Skeletal muscle satellite cell (primary cell): ENCODE measurements at regions not wholly inside any gene's neighbourhood (a gene's known extent, or its start where the extent isn't known, plus 50 kb on each side); places are given as distances from the start of the nearest gene placed in this dataset.

ENCODE experiments used
- H3K27me3 ChIP-seq: 2 replicates; pipeline ENCODE4 v1.7.0; 2013; ENCODE audit warnings: low read length; ENCODE audit not compliant: control insufficient read depth, insufficient read depth
- H3K36me3 ChIP-seq: 2 replicates; pipeline ENCODE4 v1.7.0; 2013; ENCODE audit warnings: mild to moderate bottlenecking, control low read depth, low read length; ENCODE audit not compliant: insufficient read depth
- H3K4me1 ChIP-seq: 2 replicates; pipeline ENCODE4 v1.7.0; 2013; ENCODE audit warnings: low read length; ENCODE audit not compliant: control insufficient read depth, insufficient read depth
- H3K4me2 ChIP-seq: 2 replicates; pipeline ENCODE4 v1.7.0; 2013; ENCODE audit warnings: mild to moderate bottlenecking, low read length
- H3K4me3 ChIP-seq: 2 replicates; pipeline ENCODE4 v1.7.0; 2013; ENCODE audit warnings: low read length
- H3K9ac ChIP-seq: 2 replicates; pipeline ENCODE4 v1.7.0; 2013; ENCODE audit warnings: mild to moderate bottlenecking, low read depth, low read length, moderate library complexity
- H3K9me3 ChIP-seq: replicated peaks from 2 replicates; pipeline ENCODE4 v1.7.0; 2013; ENCODE audit warnings: mild to moderate bottlenecking, control low read depth, low read length

DNA sequence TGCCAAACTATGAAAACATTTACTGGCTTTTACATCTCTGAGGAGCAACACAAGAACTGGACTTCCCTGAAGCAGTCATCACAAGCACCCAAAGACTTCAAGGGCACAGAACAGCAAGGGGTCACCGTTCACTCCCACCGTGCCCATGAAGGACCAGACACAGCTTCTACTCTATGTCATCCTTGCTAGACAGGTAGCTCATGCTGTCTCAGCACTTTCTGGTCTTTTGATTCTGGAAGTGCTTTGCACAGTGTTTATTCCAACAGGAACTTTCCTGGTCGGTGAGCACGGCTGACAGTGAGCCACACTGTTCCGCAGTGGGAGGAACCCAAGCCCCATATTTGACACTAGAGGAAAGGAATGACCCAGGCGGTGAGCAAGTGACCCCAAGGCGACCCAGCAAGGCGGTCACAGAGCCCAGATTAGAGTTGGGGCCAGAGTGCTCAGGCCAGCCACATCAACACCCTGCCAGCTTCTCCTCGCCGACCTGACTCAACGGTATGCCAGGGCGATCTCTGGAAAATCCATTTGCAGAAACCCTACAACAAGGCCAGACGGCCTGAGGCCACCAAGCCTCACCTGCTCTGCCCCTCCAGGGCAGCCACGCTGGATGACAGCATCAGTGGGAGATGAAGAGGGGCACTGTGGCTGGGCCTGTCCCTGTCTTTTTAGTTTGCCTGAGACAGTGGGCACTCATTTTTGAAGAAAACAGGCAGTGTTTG lies 318.6 kb downstream of the TCERG1L start:
- Histone ChIP-seq H3K4me2 (no peak overlapping the region), H3K36me3 (no peaks in the 10 kb centered on the region), H3K9ac (no peak overlapping the region), H3K4me1 (no peaks in the 10 kb centered on the region), H3K27me3 (no peaks in the 10 kb centered on the region), H3K9me3 (peaks cover 19% of the 10 kb centered on the region), H3K4me3 (no peak overlapping the region)

- H3K9ac ChIP-seq: no peak overlapping the region
- no peaks in the 10 kb centered on the region for H3K27me3 ChIP-seq
- H3K9me3 ChIP-seq: peaks cover 23% of the 10 kb centered on the region
- no peaks in the 10 kb centered on the region for H3K36me3 ChIP-seq
- H3K4me1 ChIP-seq: no peaks in the 10 kb centered on the region
- no peak overlapping the region for H3K4me3 ChIP-seq
- H3K4me2 ChIP-seq: no peak overlapping the region
Observed at GRCh38 chr10:130993612-130994011, 317.9 kb downstream of the TCERG1L start.

- peaks cover 29% of the 10 kb centered on the region for H3K9me3 ChIP-seq
- no peak overlapping the region for H3K4me3 ChIP-seq
- H3K27me3 ChIP-seq: no peaks in the 10 kb centered on the region
- H3K4me1 ChIP-seq: no peaks in the 10 kb centered on the region
- H3K9ac ChIP-seq: no peak overlapping the region
- H3K36me3 ChIP-seq: no peaks in the 10 kb centered on the region
- no peak overlapping the region for H3K4me2 ChIP-seq
Observed at GRCh38 chr10:130994191-130994590, 317.3 kb downstream of the TCERG1L start.

- H3K36me3 ChIP-seq: no peaks in the 10 kb centered on the region
- no peak overlapping the region for H3K4me3 ChIP-seq
- H3K4me2 ChIP-seq: no peak overlapping the region
- no peaks in the 10 kb centered on the region for H3K27me3 ChIP-seq
- peaks cover 30% of the 10 kb centered on the region for H3K9me3 ChIP-seq
- no peak overlapping the region for H3K9ac ChIP-seq
- H3K4me1 ChIP-seq: no peaks in the 10 kb centered on the region
Observed at GRCh38 chr10:130994845-130995244, 316.7 kb downstream of the TCERG1L start.

- Histone ChIP-seq H3K27me3 (no peaks in the 10 kb centered on the region), H3K4me2 (no peak overlapping the region)
Observed at GRCh38 chr10:130997267-130998045, 314.1 kb downstream of the TCERG1L start.

DNA sequence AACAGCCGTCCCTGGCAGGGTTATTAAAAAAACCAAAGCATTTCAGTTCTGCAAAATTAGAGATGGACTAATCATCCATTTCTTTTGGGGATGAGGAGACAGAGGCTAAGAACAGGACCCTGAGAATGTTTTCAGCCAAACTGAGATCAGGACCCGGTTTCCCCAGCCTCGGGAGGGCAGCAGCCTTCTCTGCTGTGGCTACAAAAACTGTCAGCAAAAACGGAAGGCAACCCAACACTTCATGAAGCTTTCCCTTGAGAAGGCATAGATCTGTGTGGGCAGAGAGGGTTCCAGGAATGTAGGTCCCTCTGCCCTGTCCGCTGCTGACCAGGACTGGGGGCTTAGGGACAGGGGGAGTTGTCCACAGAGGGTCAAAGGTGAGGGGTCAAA lies 313.5 kb downstream of the TCERG1L start:
- H3K36me3 ChIP-seq: no peaks in the 10 kb centered on the region
- H3K4me3 ChIP-seq: no peak overlapping the region
- H3K9ac ChIP-seq: no peak overlapping the region
- peaks cover 39% of the 10 kb centered on the region for H3K9me3 ChIP-seq
- H3K4me2 ChIP-seq: no peak overlapping the region
- H3K4me1 ChIP-seq: no peaks in the 10 kb centered on the region
- H3K27me3 ChIP-seq: no peaks in the 10 kb centered on the region

More at GRCh38 chr10:130997267-130998045, 314.1 kb downstream of the TCERG1L start:
- Histone ChIP-seq H3K36me3 (no peaks in the 10 kb centered on the region), H3K4me1 (no peaks in the 10 kb centered on the region), H3K4me3 (no peak overlapping the region), H3K9me3 (peaks cover 39% of the 10 kb centered on the region), H3K9ac (no peak overlapping the region)

- no peak overlapping the region for H3K9ac ChIP-seq
- no peaks in the 10 kb centered on the region for H3K36me3 ChIP-seq
- no peak overlapping the region for H3K4me3 ChIP-seq
- H3K9me3 ChIP-seq: peaks cover 36% of the 10 kb centered on the region
- H3K4me1 ChIP-seq: no peaks in the 10 kb centered on the region
- H3K27me3 ChIP-seq: no peaks in the 10 kb centered on the region
- H3K4me2 ChIP-seq: no peak overlapping the region
Observed at GRCh38 chr10:130998642-130999041, 312.9 kb downstream of the TCERG1L start.

DNA sequence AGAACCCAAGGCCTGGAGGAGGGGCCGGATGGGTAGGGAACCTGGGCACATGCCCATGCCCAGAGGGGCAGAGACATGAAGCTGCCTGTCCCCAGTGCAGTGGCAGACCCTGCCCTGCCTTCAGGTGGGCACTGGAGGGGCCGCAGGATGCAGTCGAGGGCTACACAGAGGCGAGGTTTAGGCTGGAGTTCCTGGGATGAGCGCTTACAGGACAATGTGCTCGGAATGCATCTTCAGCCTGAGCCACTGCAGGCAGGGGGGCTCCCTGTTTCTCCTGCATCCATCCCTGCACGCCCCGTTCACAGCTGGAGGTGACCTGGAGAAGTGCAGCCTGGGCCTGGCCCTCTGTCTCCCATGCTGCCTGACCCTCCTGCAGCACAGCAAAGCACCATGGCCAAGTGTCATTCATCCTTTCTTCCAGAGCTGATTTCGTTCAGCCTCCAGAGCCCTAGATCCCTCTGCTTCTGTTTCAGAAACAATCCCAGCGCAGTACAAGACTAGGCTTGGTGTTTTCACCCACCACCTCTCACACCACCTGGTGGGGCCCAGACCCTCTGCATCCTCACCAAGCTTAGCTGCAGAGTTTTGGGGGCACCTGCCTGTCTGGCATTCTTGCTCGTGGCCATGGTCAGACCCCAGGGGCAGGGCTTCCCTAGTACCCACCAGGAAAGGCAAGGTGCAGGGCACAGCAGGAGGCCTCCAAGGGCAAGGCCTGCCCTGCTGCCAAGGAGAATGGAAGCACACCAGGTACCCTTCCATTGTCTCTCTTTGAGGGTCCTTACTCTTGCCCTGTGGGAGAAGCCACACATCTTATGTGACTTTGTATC lies 311.9 kb downstream of the TCERG1L start:
- Histone ChIP-seq H3K9ac (no peak overlapping the region), H3K4me1 (no peaks in the 10 kb centered on the region), H3K4me2 (no peak overlapping the region), H3K4me3 (no peak overlapping the region), H3K9me3 (peaks cover 44% of the 10 kb centered on the region), H3K27me3 (no peaks in the 10 kb centered on the region), H3K36me3 (no peaks in the 10 kb centered on the region)

GRCh38 chr10:131000244-131000643 lies 311.3 kb downstream of the TCERG1L start:
- no peak overlapping the region for H3K4me3 ChIP-seq
- no peaks in the 10 kb centered on the region for H3K4me1 ChIP-seq
- no peaks in the 10 kb centered on the region for H3K36me3 ChIP-seq
- H3K9ac ChIP-seq: no peak overlapping the region
- peaks cover 44% of the 10 kb centered on the region for H3K9me3 ChIP-seq
- H3K4me2 ChIP-seq: no peak overlapping the region
- H3K27me3 ChIP-seq: no peaks in the 10 kb centered on the region

DNA sequence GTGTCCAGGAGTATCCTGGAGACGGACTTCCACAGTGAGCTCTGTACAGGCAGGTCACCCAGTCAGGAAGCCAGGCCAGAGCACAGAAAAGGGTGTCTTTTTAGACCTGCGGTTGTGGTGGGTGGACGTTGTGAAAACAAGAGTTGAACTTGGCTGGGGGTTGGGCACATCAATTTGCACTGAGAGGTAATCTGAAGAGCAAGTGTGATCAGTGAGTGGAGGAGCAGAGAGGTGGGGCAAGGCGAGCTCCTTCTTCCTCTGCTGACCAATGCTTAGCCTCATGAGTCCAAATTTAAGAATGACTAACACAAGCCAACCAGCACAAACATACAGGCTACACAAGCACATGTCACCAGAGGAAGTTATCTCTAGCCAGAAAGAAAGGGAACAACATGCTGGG lies 310.8 kb downstream of the TCERG1L start:
- H3K36me3 ChIP-seq: no peaks in the 10 kb centered on the region
- H3K9me3 ChIP-seq: peaks cover 44% of the 10 kb centered on the region
- H3K4me3 ChIP-seq: no peak overlapping the region
- H3K9ac ChIP-seq: no peak overlapping the region
- H3K27me3 ChIP-seq: no peaks in the 10 kb centered on the region
- H3K4me1 ChIP-seq: no peaks in the 10 kb centered on the region
- H3K4me2 ChIP-seq: no peak overlapping the region

DNA sequence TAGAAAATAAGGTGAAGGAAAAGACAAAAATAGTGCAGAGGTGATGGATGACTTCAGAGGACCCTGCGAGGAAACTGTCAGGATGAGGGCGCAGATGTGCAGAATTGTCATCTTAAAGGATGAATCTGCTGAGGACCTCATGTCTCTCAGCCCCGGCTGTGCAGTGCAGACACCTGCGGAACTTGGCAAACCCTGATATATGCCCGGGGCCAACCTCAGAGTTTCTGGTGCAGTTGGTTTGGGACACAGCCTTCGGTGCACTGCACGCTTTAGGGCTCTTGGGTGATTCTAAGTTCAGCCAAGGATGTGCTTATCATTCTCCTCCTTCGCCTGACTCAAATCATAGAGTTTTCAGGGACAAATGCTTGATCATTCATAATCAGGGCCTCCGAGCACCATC lies 310.1 kb downstream of the TCERG1L start:
- H3K4me2 ChIP-seq: no peak overlapping the region
- no peaks in the 10 kb centered on the region for H3K27me3 ChIP-seq
- H3K9me3 ChIP-seq: peaks cover 44% of the 10 kb centered on the region
- no peak overlapping the region for H3K4me3 ChIP-seq
- H3K9ac ChIP-seq: no peak overlapping the region
- no peaks in the 10 kb centered on the region for H3K36me3 ChIP-seq
- no peaks in the 10 kb centered on the region for H3K4me1 ChIP-seq
